GM12891 (cell line): ENCODE measurements at regions not wholly inside any gene's neighbourhood (a gene's known extent, or its start where the extent isn't known, plus 50 kb on each side); places are given as distances from the start of the nearest gene placed in this dataset.

Experiments
- POLR2AphosphoS5 ChIP-seq: IDR thresholded peaks from 2 replicates; pipeline ENCODE4 v1.6.1; 2011; ENCODE audit warnings: low read depth, low read length, control low read depth
- TAF1 ChIP-seq: IDR thresholded peaks from 2 replicates; pipeline ENCODE4 v1.6.1; 2011; ENCODE audit warnings: low read depth, low read length, control low read depth

- TF ChIP-seq POLR2AphosphoS5 (no peak), TAF1 (no peak)
Measured at GRCh38 chr10:7485799-7486198, 75.0 kb upstream of the SFMBT2 start.
